Endothelial cell of umbilical vein (primary cell): ENCODE measurements at regions not wholly inside any gene's neighbourhood (a gene's known extent, or its start where the extent isn't known, plus 50 kb on each side); places are given as distances from the start of the nearest gene placed in this dataset.

ENCODE experiments used
- CTCF ChIP-seq, 2 donors: IDR thresholded peaks; 1 replicate in 1 of 2; 2 replicates in 1 of 2; pipeline ENCODE4 v1.5.1; 2011; ENCODE audit warnings: low read length in 2 of 2, mild to moderate bottlenecking in 2 of 2, moderate library complexity in 2 of 2, control low read depth in 1 of 2, inconsistent platforms in 1 of 2, low read depth in 1 of 2; ENCODE audit not compliant: insufficient read depth in 1 of 2; ENCODE audit errors: extremely low read depth in 1 of 2
- FOS ChIP-seq: IDR thresholded peaks from 2 replicates; pipeline ENCODE4 v1.6.1; 2011; ENCODE audit warnings: mild to moderate bottlenecking, low read length, moderate library complexity, borderline replicate concordance; ENCODE audit not compliant: insufficient read depth

- TF ChIP-seq CTCF (IDR thresholded peaks at IDR 0.05; ENCODE audit: extremely low read depth in 1 of 2, insufficient read depth in 1 of 2, low read depth in 1 of 2, low read length in 2 of 2) (no peak), FOS (no peak)
These were observed 178.6 kb downstream of the PHLDA1 start for GRCh38 chr12:75852956-75853355.
